Hepatocyte (in vitro differentiated cells): ENCODE measurements at regions not wholly inside any gene's neighbourhood (a gene's known extent, or its start where the extent isn't known, plus 50 kb on each side); places are given as distances from the start of the nearest gene placed in this dataset.

Experiments used
- CTCF ChIP-seq: fragments of 200-600 bp; sonication (generic); IDR thresholded peaks from 2 replicates; pipeline ENCODE4 v1.5.1; 2016; ENCODE audit warnings: antibody characterized with exemption, mild to moderate bottlenecking; ENCODE audit not compliant: poor library complexity
- EZH2 ChIP-seq: fragments of 200-600 bp; sonication (generic); IDR thresholded peaks from 2 replicates; pipeline ENCODE4 v1.6.1; 2016; ENCODE audit warnings: antibody characterized with exemption, mild to moderate bottlenecking, borderline replicate concordance
- EZH2phosphoT487 ChIP-seq: fragments of 200-600 bp; sonication (generic); IDR thresholded peaks from one replicate; pipeline ENCODE4 v1.6.1; 2018; ENCODE audit warnings: antibody characterized with exemption, mild to moderate bottlenecking, low read depth, moderate library complexity; ENCODE audit not compliant: unreplicated experiment, severe bottlenecking

- no peak for TF ChIP-seq CTCF
- TF ChIP-seq EZH2: no peak
- TF ChIP-seq EZH2phosphoT487: no peak
Measured at GRCh38 chr4:14896656-14897175, 105.6 kb upstream of the CPEB2 start.
